ENCODE measurements at regions not wholly inside any gene's neighbourhood (a gene's known extent, or its start where the extent isn't known, plus 50 kb on each side); places are given as distances from the start of the nearest gene placed in this dataset.

DNA sequence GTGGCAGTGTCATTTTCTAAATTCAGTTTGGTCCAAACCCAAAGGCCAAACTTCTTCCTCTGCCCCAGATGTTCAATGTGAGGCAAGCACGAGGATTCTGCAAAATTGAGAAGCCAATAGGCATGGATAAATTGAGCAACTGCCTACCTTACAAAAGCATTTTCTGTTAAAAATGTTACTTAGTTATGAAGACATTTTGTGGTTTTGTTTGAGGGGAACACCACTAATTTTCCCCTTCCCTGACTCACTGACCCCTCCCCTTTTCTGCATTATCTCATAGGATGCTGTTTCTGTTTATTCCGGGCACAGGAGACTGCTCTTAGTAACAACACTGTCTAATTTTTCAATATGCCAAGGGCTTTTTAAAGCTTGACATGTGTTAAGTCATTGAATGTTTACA lies 462.8 kb downstream of the INSC start:
- H3K4me3 ChIP-seq = no peak overlapping the region
- H3K27me3 ChIP-seq (replicated peaks; ENCODE audit: insufficient read depth) = no peaks in the 10 kb centered on the region
- ATAC-seq (ENCODE audit: insufficient number of reproducible peaks, low FRiP score, low read depth) (no peak), DNase-seq (ENCODE audit: low spot score) (no peak)
- no peaks in the 10 kb centered on the region for H3K4me1 ChIP-seq (ENCODE audit: control insufficient read depth in 1 of 2, low read depth in 2 of 2)
- H3K9me3 ChIP-seq = no peaks in the 10 kb centered on the region
- H3K36me3 ChIP-seq = no peaks in the 10 kb centered on the region
- TF ChIP-seq, protein P1, sequence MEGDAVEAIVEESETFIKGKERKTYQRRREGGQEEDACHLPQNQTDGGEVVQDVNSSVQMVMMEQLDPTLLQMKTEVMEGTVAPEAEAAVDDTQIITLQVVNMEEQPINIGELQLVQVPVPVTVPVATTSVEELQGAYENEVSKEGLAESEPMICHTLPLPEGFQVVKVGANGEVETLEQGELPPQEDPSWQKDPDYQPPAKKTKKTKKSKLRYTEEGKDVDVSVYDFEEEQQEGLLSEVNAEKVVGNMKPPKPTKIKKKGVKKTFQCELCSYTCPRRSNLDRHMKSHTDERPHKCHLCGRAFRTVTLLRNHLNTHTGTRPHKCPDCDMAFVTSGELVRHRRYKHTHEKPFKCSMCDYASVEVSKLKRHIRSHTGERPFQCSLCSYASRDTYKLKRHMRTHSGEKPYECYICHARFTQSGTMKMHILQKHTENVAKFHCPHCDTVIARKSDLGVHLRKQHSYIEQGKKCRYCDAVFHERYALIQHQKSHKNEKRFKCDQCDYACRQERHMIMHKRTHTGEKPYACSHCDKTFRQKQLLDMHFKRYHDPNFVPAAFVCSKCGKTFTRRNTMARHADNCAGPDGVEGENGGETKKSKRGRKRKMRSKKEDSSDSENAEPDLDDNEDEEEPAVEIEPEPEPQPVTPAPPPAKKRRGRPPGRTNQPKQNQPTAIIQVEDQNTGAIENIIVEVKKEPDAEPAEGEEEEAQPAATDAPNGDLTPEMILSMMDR (IDR thresholded peaks at IDR 0.05) = no peak
- no peak overlapping the region for H3K27ac ChIP-seq

DNA sequence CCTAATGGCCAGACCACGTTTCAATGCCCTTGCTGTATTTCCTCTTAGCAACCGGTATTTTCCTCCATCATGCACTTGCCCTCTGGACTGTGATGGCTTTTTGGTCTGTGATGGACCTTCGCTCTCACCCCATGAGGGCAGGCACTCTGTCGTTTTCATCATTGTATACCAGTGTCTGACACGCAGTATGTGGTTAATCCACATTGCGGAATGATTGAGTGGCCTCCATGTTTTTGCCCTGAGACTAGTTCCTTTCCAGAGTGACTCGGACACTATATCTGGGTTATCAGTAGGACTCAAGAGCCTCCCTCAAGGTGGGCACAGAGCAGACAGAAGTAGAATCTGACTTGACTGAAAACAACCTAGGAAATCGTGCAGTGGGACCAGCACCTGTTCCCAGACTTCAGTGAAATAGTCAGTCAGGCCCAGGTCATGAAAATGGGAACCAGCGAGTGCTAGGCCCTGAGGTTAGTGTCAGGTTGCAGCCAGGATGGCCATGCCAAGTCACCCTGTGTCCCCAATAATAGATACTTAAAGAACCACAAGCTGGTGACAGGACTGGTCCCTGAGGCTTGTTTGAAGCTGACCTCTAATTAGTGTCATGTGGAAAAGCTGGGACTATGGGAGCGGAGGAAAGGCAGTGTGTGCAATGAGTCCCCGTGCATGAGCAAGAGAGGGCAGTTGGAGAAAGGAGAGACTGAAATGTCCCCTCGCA lies 464.7 kb downstream of the INSC start:
- Histone ChIP-seq H3K4me1 (ENCODE audit: control insufficient read depth in 1 of 2, low read depth in 2 of 2) (no peaks in the 10 kb centered on the region), H3K27me3 (replicated peaks; ENCODE audit: insufficient read depth) (no peaks in the 10 kb centered on the region), H3K36me3 (no peaks in the 10 kb centered on the region), H3K4me3 (no peak overlapping the region), H3K9me3 (no peaks in the 10 kb centered on the region), H3K27ac (no peak overlapping the region)
- DNase-seq (ENCODE audit: low spot score) (no peak), ATAC-seq (ENCODE audit: insufficient number of reproducible peaks, low FRiP score, low read depth) (no peak)
- TF ChIP-seq, protein P1 (IDR thresholded peaks at IDR 0.05) = no peak

DNA sequence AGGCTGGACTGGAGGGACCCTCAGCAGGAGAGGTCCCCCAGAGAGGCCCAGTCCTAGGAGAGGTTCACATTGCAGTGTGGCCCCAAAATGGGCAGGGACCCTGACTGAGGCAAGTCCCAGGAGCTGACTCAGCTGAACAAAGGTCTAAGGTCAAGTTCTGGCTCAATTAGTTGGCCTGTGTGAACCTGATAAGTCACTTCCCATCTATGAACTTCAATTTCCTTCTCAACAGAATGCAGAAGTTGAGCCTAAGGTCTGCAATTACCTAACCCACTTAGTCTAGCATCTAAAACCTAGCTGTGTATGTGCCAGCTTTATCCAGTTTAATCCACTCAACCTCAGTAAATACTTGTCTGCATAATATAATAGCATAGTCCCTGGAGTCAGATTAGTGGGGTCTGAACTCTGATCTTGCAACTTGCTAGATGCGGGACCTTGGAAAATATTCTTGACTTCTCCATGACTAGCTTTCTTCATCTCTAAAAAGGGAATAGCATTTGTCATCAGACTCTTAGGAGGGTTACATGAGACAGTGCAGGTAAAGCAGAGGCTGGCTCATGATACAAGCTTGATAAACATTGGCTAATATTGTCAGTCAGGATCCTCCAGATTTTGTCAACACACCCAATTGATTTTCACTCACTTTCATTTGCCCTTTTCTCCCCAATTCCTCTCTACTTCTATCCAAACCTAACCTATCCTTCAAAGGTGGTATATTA lies 465.5 kb downstream of the INSC start:
- Histone ChIP-seq H3K4me3 (no peak overlapping the region), H3K27me3 (replicated peaks; ENCODE audit: insufficient read depth) (no peaks in the 10 kb centered on the region), H3K9me3 (no peaks in the 10 kb centered on the region), H3K4me1 (ENCODE audit: control insufficient read depth in 1 of 2, low read depth in 2 of 2) (no peaks in the 10 kb centered on the region), H3K36me3 (no peaks in the 10 kb centered on the region), H3K27ac (no peak overlapping the region)
- DNase-seq (ENCODE audit: low spot score) (no peak), ATAC-seq (ENCODE audit: insufficient number of reproducible peaks, low FRiP score, low read depth) (no peak)
- TF ChIP-seq, protein P1 (IDR thresholded peaks at IDR 0.05) = no peak

DNA sequence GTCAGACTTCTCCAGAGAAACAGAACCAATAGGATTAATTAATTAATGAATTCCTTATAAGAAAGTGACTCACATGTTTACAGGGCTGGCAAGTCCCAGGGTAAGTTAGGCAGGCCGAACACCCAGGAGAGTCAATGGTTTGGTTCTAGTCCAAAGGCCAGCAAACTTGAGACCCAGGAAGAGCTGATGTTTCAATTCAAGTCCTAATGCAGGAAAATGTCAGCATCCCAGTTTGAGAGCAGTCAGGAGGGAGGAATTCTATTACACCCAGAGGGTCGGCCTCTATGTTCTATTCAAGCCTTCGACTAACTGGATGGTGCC lies 466.0 kb downstream of the INSC start:
- H3K4me3 ChIP-seq = no peak overlapping the region
- H3K27me3 ChIP-seq (replicated peaks; ENCODE audit: insufficient read depth) = no peaks in the 10 kb centered on the region
- ATAC-seq (ENCODE audit: insufficient number of reproducible peaks, low FRiP score, low read depth) = no peak
- no peaks in the 10 kb centered on the region for H3K4me1 ChIP-seq (ENCODE audit: control insufficient read depth in 1 of 2, low read depth in 2 of 2)
- no peaks in the 10 kb centered on the region for H3K9me3 ChIP-seq
- H3K36me3 ChIP-seq = no peaks in the 10 kb centered on the region
- TF ChIP-seq, protein P1 (IDR thresholded peaks at IDR 0.05) = no peak
- H3K27ac ChIP-seq = no peak overlapping the region
- DNase-seq (ENCODE audit: low spot score) = no peak

DNA sequence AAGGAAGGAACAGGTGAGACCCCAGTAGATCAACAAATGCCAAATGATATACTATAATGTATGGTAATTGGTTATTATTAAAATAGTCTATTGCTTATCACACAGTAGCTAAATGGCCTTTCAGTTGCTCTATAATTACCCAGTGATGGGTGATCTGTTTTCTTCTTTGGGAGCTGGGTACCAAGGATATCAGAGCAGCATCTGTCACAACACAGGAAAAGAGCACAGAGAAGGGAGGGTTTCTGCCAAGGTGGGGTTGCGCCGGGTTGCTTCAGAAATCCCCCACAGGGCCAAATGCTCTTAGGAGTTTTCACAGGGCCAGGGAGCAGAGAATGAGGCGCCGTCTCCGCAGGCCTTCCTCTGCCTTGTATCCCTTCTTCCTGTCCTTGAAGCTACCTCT lies 469.4 kb downstream of the INSC start:
- Histone ChIP-seq H3K4me3 (no peak overlapping the region), H3K27ac (no peak overlapping the region), H3K9me3 (no peaks in the 10 kb centered on the region), H3K36me3 (no peaks in the 10 kb centered on the region), H3K27me3 (replicated peaks; ENCODE audit: insufficient read depth) (no peaks in the 10 kb centered on the region), H3K4me1 (ENCODE audit: control insufficient read depth in 1 of 2, low read depth in 2 of 2) (no peaks in the 10 kb centered on the region)
- no peak for DNase-seq (ENCODE audit: low spot score)
- ATAC-seq (ENCODE audit: insufficient number of reproducible peaks, low FRiP score, low read depth) = no peak
- TF ChIP-seq, protein P1 (IDR thresholded peaks at IDR 0.05) = no peak

All from thoracic aorta (tissue), 2 donors.